SK-N-SH (cell line): ENCODE measurements at regions not wholly inside any gene's neighbourhood (a gene's known extent, or its start where the extent isn't known, plus 50 kb on each side); places are given as distances from the start of the nearest gene placed in this dataset.

Experiments
- CTCF ChIA-PET: fragments of 300-600, 350-600 bp; formaldehyde crosslinking; extraction: SDS; loops from one replicate; lab custom pipeline; 2021; lab: Yijun Ruan, JAX
- POLR2A ChIA-PET: fragments of 350-600 bp; sonication (Branson Sonifier 250); formaldehyde crosslinking; extraction: SDS; loops from one replicate; lab custom pipeline; 2020; ENCODE audit warnings: antibody characterized with exemption, inconsistent platforms; lab: Yijun Ruan, JAX
- DNase-seq: peaks from one replicate; pipeline ENCODE4 v3.0.0; 2012
- H2AFZ ChIP-seq: fragments of 200-600 bp; sonication (generic); 2 replicates; pipeline ENCODE4 v1.8.1; 2016; ENCODE audit warnings: antibody characterized with exemption, mild to moderate bottlenecking, low read depth
- H3F3A ChIP-seq: fragments of 200-600 bp; sonication (generic); replicated peaks from 2 replicates; pipeline ENCODE3; 2016; ENCODE audit warnings: antibody characterized with exemption, mild to moderate bottlenecking; ENCODE audit not compliant: insufficient read depth
- H3K27ac ChIP-seq, 2 experiments: fragments of 200-500 bp in 1 of 2; fragments of 200-600 bp in 1 of 2; sonication (Bioruptor generic) in 1 of 2; sonication (generic), shearing (Covaris generic) in 1 of 2; 2 replicates each; pipeline versions ENCODE4 v1.5.1 to v1.6.1; 2014 to 2016; ENCODE audit warnings: low read depth in 2 of 2, inconsistent platforms in 1 of 2, low read length in 1 of 2, mild to moderate bottlenecking in 1 of 2, mixed read lengths in 1 of 2
- H3K27me3 ChIP-seq: fragments of 200-600 bp; sonication (generic), shearing (Covaris generic); 2 replicates; pipeline ENCODE4 v1.6.1; 2016; ENCODE audit warnings: mixed run types; ENCODE audit not compliant: insufficient read depth
- H3K36me3 ChIP-seq, 2 experiments: fragments of 200-500 bp in 1 of 2; fragments of 200-600 bp in 1 of 2; sonication (Bioruptor generic) in 1 of 2; sonication (generic) in 1 of 2; replicated peaks in 1 of 2; 2 replicates each; pipeline versions ENCODE3 to v1.5.1; 2014 to 2016; ENCODE audit warnings: low read length in 1 of 2, mild to moderate bottlenecking in 1 of 2; ENCODE audit not compliant: insufficient read depth in 2 of 2, control insufficient read depth in 1 of 2
- H3K4me1 ChIP-seq, 2 experiments: fragments of 200-500 bp in 1 of 2; fragments of 200-600 bp in 1 of 2; sonication (Bioruptor generic) in 1 of 2; sonication (generic), shearing (Covaris generic) in 1 of 2; 2 replicates each; pipeline versions ENCODE4 v1.5.1 to v1.6.1; 2014 to 2016; ENCODE audit warnings: low read depth in 1 of 2, low read length in 1 of 2, mixed run types in 1 of 2; ENCODE audit not compliant: insufficient read depth in 2 of 2, control insufficient read depth in 1 of 2
- H3K4me2 ChIP-seq: fragments of 200-600 bp; sonication (generic), shearing (Covaris generic); 2 replicates; pipeline ENCODE4 v1.6.1; 2017; ENCODE audit warnings: mixed run types
- H3K4me3 ChIP-seq, 2 experiments: fragments of 200-500 bp in 1 of 2; fragments of 200-600 bp in 1 of 2; sonication (Bioruptor generic) in 1 of 2; sonication (generic), shearing (Covaris generic) in 1 of 2; 2 replicates each; pipeline versions ENCODE4 v1.5.1 to v1.8.1; 2014 to 2016; ENCODE audit warnings: low read depth in 2 of 2, inconsistent platforms in 1 of 2, low read length in 1 of 2, mild to moderate bottlenecking in 1 of 2, mixed read lengths in 1 of 2, moderate library complexity in 1 of 2
- H3K79me2 ChIP-seq: fragments of 200-600 bp; sonication (generic); 2 replicates; pipeline ENCODE4 v1.8.1; 2017; ENCODE audit warnings: mild to moderate bottlenecking; ENCODE audit not compliant: insufficient read depth
- H3K9ac ChIP-seq: fragments of 200-600 bp; sonication (generic); 2 replicates; pipeline ENCODE4 v1.6.1; 2017; ENCODE audit warnings: mixed run types
- H3K9me2 ChIP-seq: fragments of 200-600 bp; sonication (generic); 2 replicates; pipeline ENCODE4 v1.6.1; 2017; ENCODE audit warnings: mixed run types
- H3K9me3 ChIP-seq: fragments of 200-600 bp; sonication (generic); 2 replicates; pipeline ENCODE4 v1.6.1; 2017; ENCODE audit warnings: mixed run types, mild to moderate bottlenecking, moderate library complexity
- H4K20me1 ChIP-seq: fragments of 200-600 bp; sonication (generic); 2 replicates; pipeline ENCODE4 v1.6.1; 2017; ENCODE audit warnings: mild to moderate bottlenecking, mixed run types; ENCODE audit not compliant: insufficient read depth
- CHD2 ChIP-seq: fragments of 150-350 bp; IDR thresholded peaks from 2 replicates; pipeline ENCODE4 v1.6.1; 2018; ENCODE audit warnings: low read length; ENCODE audit not compliant: partially characterized antibody
- FOXJ3 ChIP-seq: sonication (generic); formaldehyde crosslinking; IDR thresholded peaks from 2 replicates; pipeline ENCODE4 v1.5.1; 2020; ENCODE audit warnings: mild to moderate bottlenecking, missing genetic modification reagents
- MEF2A ChIP-seq: IDR thresholded peaks from 2 replicates; pipeline ENCODE4 v1.4.0; 2012; ENCODE audit warnings: low read depth, borderline replicate concordance
- POLR2AphosphoS5 ChIP-seq: IDR thresholded peaks from 2 replicates; pipeline ENCODE4 v1.6.1; 2012; ENCODE audit warnings: low read depth, low read length
- REST ChIP-seq: IDR thresholded peaks from 2 replicates; pipeline ENCODE4 v1.6.1; 2012; ENCODE audit warnings: mild to moderate bottlenecking, low read depth, low read length, moderate library complexity
- TAF1 ChIP-seq: IDR thresholded peaks from 2 replicates; pipeline ENCODE4 v1.6.1; 2012; ENCODE audit warnings: low read depth, mild to moderate bottlenecking, low read length, moderate library complexity, borderline replicate concordance
- TCF12 ChIP-seq: IDR thresholded peaks from 2 replicates; pipeline ENCODE4 v1.4.0; 2012
- TEAD4 ChIP-seq: IDR thresholded peaks from 2 replicates; pipeline ENCODE4 v1.4.0; 2012; ENCODE audit warnings: mild to moderate bottlenecking, borderline replicate concordance; ENCODE audit not compliant: insufficient read depth
- USF2 ChIP-seq: fragments of 150-350 bp; IDR thresholded peaks from 2 replicates; pipeline ENCODE4 v1.6.1; 2017; ENCODE audit warnings: antibody characterized with exemption, low read length, low read depth, borderline replicate concordance
- ZBTB33 ChIP-seq: IDR thresholded peaks from 2 replicates; pipeline ENCODE4 v1.4.0; 2012; ENCODE audit warnings: low read depth, borderline replicate concordance
- WGBS: methylation state at CpG from one replicate; pipeline ENCODE4 v1.1.6; 2017; ENCODE audit warnings: low lambda C conversion rate; 5-methylcytosine and 5-hydroxymethylcytosine counted together

- TF ChIP-seq TAF1: no peak
- no peak for TF ChIP-seq ZBTB33
Observed at GRCh38 chr4:110381784-110382183, 94.2 kb upstream of the ENPEP start (continued).

GRCh38 chr4:110372485-110372884 lies 103.5 kb upstream of the ENPEP start:
- Histone ChIP-seq H4K20me1 (no peaks in the 10 kb centered on the region), H3K36me3 (no peaks in the 10 kb centered on the region), H3K4me3 (no peak overlapping the region), H3F3A (no peaks in the 10 kb centered on the region), H3K27ac (no peak overlapping the region), H3K9ac (no peak overlapping the region), H3K4me1 (no peaks in the 10 kb centered on the region), H3K9me2 (no peaks in the 10 kb centered on the region), H3K79me2 (no peaks in the 10 kb centered on the region), H3K9me3 (no peaks in the 10 kb centered on the region), H3K27me3 (no peaks in the 10 kb centered on the region), H2AFZ (no peak overlapping the region), H3K4me2 (no peak overlapping the region)
- POLR2A ChIA-PET: no interaction called here
- DNase-seq: no peak
- WGBS: 5% methylated on average over 2 of the region's 2 CpGs
- CTCF ChIA-PET: interaction anchor here (0.8 kb wide), 1 partner anchor 367 kb away, joined by 4 read pairs; no protein-coding TSS in a partner anchor
- TF ChIP-seq CHD2: no peak
- TF ChIP-seq REST: no peak
- TF ChIP-seq ZBTB33: no peak
- TF ChIP-seq USF2: no peak
- no peak for TF ChIP-seq MEF2A
- TF ChIP-seq TCF12: no peak
- TF ChIP-seq FOXJ3 (CRISPR knock-in tag): no peak
- TF ChIP-seq POLR2AphosphoS5: no peak
- no peak for TF ChIP-seq TEAD4
